ENCODE measurements at regions not wholly inside any gene's neighbourhood (a gene's known extent, or its start where the extent isn't known, plus 50 kb on each side); places are given as distances from the start of the nearest gene placed in this dataset.

GRCh38 chr3:117059067-117059955, 349.7 kb downstream of the TUSC7 start:
- DNase-seq (ENCODE audit: low spot score in 2 of 2) (no peak), ATAC-seq (no peak)
- Mint-ChIP-seq H3K27ac (no peak overlapping the region), H3K36me3 (no peaks in the 10 kb centered on the region), H3K9me3 (no peaks in the 10 kb centered on the region)

GRCh38 chr3:117059956-117060270, 350.3 kb downstream of the TUSC7 start:
- DNase-seq (ENCODE audit: low spot score in 2 of 2) = no peak
- Mint-ChIP-seq H3K27ac (no peak overlapping the region), H3K36me3 (no peaks in the 10 kb centered on the region), H3K9me3 (no peaks in the 10 kb centered on the region)
- ATAC-seq = no peak

DNA sequence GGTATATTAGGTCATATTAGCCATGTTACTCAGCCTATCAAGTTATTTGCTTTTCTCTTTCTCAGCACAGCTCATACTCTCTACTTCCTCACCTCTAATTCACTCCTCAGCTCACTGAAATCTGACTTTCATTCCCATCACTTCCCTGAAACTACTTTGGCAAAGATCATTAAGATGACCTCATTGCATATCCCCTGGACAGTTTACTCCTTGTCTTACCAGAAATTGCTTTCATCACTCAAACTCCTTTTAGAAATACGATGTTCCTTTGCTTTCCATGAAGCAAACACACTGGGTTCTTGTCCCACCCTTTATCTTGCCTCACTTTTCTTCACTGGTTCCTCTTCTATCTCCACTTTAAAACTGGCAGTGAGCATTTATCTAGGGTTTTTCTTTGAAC, 354.4 kb downstream of the TUSC7 start:
- ATAC-seq (no peak), DNase-seq (ENCODE audit: low spot score in 2 of 2) (no peak)
- H3K36me3 Mint-ChIP-seq = no peaks in the 10 kb centered on the region
- H3K9me3 Mint-ChIP-seq = no peaks in the 10 kb centered on the region
- no peak overlapping the region for H3K27ac Mint-ChIP-seq

DNA sequence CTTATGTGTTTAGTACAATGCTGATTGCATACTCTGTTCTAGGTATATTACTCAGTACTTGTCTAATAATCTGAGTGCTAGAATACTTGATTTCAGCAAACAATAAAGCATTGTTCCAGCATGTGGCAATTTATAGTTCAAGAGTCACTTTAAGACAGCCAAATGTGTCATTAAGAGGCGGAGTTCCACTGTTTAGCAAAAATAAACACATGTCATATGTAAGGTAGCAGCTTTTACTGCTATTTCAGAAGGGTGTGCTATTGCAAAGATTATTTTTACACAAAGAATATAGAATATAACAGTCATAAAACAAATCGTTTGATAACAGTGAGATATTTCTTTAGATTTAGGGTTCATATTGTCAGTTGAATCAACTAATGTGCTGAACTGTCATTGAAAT, 358.7 kb downstream of the TUSC7 start:
- H3K27ac Mint-ChIP-seq = no peak overlapping the region
- DNase-seq (ENCODE audit: low spot score in 2 of 2) = no peak
- ATAC-seq = no peak
- H3K36me3 Mint-ChIP-seq = no peaks in the 10 kb centered on the region
- peaks cover 0 to 4% of the 10 kb centered on the region in 2 donors for H3K9me3 Mint-ChIP-seq

GRCh38 chr3:117074826-117075225, 365.2 kb downstream of the TUSC7 start:
- no peak overlapping the region for H3K27ac Mint-ChIP-seq
- H3K36me3 Mint-ChIP-seq = no peaks in the 10 kb centered on the region
- DNase-seq (ENCODE audit: low spot score in 2 of 2) = no peak
- peaks cover 0 to 5% of the 10 kb centered on the region in 2 donors for H3K9me3 Mint-ChIP-seq
- ATAC-seq = no peak

- Mint-ChIP-seq H3K9me3 (peaks cover 13 to 20% of the 10 kb centered on the region in 2 donors), H3K27ac (no peak overlapping the region)
- no peak for ATAC-seq
Measured at GRCh38 chr3:117079997-117080396, 370.4 kb downstream of the TUSC7 start.

DNA sequence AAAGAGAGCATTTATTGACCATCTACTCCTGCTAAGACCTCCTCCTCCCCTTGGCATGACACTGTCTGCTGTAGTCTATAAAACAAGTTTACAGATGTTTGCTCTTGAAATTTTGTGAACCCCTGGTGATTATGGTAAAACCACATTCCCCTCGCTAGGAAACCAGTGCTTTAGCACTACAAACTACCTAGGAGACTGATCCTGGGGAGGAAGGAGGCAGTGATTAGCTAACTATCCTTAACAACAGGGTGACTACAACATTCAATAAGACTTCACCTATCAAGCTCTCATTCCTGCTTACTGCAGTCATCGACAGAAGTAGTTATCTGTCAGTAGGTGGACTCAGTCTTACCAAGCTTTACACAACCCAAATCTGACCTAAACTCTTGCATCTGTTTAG, 371.3 kb downstream of the TUSC7 start:
- no peaks in the 10 kb centered on the region for H3K36me3 Mint-ChIP-seq
- ATAC-seq (no peak), DNase-seq (ENCODE audit: low spot score in 2 of 2) (no peak)
- no peak overlapping the region for H3K27ac Mint-ChIP-seq
- H3K9me3 Mint-ChIP-seq = peaks cover 13 to 16% of the 10 kb centered on the region in 2 donors

More at GRCh38 chr3:117079997-117080396, 370.4 kb downstream of the TUSC7 start:
- DNase-seq (ENCODE audit: low spot score in 2 of 2) = no peak
- H3K36me3 Mint-ChIP-seq = no peaks in the 10 kb centered on the region

DNA sequence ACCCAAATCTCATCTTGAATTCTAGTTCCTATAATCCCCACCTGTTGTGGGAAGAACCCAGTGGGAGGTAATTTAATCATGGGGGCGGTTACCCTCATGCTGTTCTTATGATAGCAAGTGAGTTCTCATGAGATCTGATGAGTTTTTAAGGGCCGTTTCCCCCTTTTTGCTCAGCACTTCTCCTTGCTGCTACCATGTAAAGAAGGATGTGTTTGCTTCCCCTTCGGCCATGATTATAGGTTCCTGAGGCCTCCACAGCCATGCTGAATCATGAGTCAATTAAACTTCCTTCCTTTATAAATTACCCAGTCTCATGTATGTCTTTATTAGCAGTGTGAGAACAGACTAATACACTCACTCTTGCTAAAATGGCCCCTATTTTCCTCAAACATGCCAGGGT, 374.7 kb downstream of the TUSC7 start:
- H3K36me3 Mint-ChIP-seq = no peaks in the 10 kb centered on the region
- DNase-seq (ENCODE audit: low spot score in 2 of 2) (no peak), ATAC-seq (no peak)
- no peak overlapping the region for H3K27ac Mint-ChIP-seq
- H3K9me3 Mint-ChIP-seq = peaks cover 18 to 21% of the 10 kb centered on the region in 2 donors

DNA sequence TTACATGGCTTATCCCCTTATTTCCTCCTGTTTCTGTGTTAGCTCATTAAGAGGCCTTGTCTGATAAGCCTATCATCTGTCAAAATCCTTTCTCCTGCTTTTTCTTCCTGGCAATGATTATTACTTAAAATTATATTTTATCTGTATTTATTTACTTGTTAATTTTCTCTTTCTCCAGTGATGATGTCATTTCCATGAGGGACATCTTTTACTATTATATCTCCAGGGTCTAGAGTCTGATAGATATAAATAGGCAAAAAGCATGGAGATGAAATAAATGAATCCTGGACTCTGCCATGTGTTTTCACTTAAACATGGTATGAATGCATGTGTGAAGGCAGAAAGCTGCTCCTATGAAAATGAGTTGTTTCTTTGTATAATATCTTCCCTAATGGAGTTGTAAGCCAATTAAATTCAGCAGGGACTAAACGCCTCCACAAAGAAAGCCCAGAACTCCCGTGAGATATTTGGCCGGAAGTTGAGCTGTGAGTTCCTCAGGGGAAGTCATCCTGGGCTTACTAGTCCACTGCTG, 375.2 kb downstream of the TUSC7 start:
- no peak for ATAC-seq
- Mint-ChIP-seq H3K27ac (no peak overlapping the region), H3K36me3 (no peaks in the 10 kb centered on the region), H3K9me3 (peaks cover 18 to 21% of the 10 kb centered on the region in 2 donors)
- no peak for DNase-seq (ENCODE audit: low spot score in 2 of 2)

DNA sequence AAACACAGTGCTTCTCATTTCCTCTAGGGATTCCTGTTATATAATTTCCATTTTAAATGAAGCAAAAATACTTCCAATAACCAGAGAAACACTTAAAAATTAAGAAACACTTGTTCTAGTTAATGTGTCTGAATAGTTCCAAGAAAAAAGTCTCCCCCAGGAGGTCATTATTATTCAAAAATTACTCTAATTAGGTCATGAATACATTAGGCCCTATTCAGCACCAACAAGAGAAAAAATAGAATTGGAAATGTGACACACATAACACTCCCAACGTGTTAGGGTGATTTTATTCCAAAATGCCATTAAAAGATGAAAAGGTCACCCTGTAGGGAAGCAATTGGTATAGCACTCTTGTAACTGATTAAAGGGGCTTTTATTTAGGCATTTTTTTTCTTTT, 382.1 kb downstream of the TUSC7 start:
- ATAC-seq = no peak
- Mint-ChIP-seq H3K9me3 (peaks cover 15% of the 10 kb centered on the region in 2 donors), H3K36me3 (peaks cover 0 to 5% of the 10 kb centered on the region in 2 donors), H3K27ac (no peak overlapping the region)
- no peak for DNase-seq (ENCODE audit: low spot score in 2 of 2)

DNA sequence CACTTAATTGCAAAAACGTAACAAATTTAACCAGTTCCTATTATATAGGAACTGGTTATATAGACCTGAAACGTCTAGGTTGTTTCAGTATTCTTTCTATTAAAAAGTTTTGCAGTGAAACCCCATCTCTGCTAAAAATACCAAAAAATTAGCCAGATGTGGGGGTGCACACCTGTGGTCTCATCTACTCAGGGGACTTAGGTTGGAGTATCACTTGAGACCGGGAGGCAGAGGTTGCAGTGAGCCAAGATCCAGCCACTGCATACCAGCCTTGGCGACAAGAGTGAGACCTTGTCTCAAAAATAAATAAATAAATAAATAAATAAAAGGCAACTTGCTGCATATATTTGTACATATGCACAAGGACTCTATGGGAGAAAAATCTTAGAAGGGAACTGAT, 387.0 kb downstream of the TUSC7 start:
- no peak for ATAC-seq
- no peak for DNase-seq (ENCODE audit: low spot score in 2 of 2)
- no peaks in the 10 kb centered on the region for H3K36me3 Mint-ChIP-seq
- H3K9me3 Mint-ChIP-seq = peaks cover 4% of the 10 kb centered on the region in 2 donors
- H3K27ac Mint-ChIP-seq = no peak overlapping the region

DNA sequence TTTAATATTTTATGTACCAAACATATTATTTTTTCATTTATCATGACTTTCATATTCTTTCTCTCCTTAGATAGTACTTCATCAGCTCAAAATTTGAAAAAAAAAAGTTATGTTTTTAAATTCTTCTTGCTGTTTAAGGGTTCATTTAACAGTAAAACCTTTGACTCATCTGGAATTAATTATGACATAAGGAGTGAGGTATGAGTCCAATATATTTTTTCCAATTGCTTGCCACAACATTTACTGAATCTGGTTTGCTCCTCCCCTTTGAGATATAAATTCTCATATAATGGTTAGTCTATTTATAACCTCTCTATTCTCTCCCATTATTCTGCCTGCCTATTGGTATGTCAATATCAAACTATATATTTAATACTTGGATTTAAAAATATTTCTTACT, 387.8 kb downstream of the TUSC7 start:
- no peaks in the 10 kb centered on the region for H3K36me3 Mint-ChIP-seq
- DNase-seq (ENCODE audit: low spot score in 2 of 2) = no peak
- ATAC-seq = no peak

GRCh38 chr3:117101697-117102096, 392.1 kb downstream of the TUSC7 start:
- ATAC-seq = no peak

More for the DNA sequence above, 387.8 kb downstream of the TUSC7 start:
- Mint-ChIP-seq H3K27ac (no peak overlapping the region), H3K9me3 (peaks cover 2 to 3% of the 10 kb centered on the region in 2 donors)

GRCh38 chr3:117102426-117102825, 392.8 kb downstream of the TUSC7 start:
- no peak for ATAC-seq

More at GRCh38 chr3:117101697-117102096, 392.1 kb downstream of the TUSC7 start:
- no peak for DNase-seq (ENCODE audit: low spot score in 2 of 2)
- Mint-ChIP-seq H3K36me3 (peaks cover 0 to 6% of the 10 kb centered on the region in 2 donors), H3K9me3 (peaks cover 7 to 11% of the 10 kb centered on the region in 2 donors), H3K27ac (no peak overlapping the region)

GRCh38 chr3:117103675-117104074, 394.1 kb downstream of the TUSC7 start:
- Mint-ChIP-seq H3K27ac (no peak overlapping the region), H3K36me3 (peaks cover 0 to 6% of the 10 kb centered on the region in 2 donors), H3K9me3 (peaks cover 14 to 19% of the 10 kb centered on the region in 2 donors)
- DNase-seq (ENCODE audit: low spot score in 2 of 2) (no peak), ATAC-seq (no peak)

More at GRCh38 chr3:117102426-117102825, 392.8 kb downstream of the TUSC7 start:
- DNase-seq (ENCODE audit: low spot score in 2 of 2) = no peak
- no peak overlapping the region for H3K27ac Mint-ChIP-seq
- H3K9me3 Mint-ChIP-seq = peaks cover 7 to 11% of the 10 kb centered on the region in 2 donors
- peaks cover 0 to 6% of the 10 kb centered on the region in 2 donors for H3K36me3 Mint-ChIP-seq

DNA sequence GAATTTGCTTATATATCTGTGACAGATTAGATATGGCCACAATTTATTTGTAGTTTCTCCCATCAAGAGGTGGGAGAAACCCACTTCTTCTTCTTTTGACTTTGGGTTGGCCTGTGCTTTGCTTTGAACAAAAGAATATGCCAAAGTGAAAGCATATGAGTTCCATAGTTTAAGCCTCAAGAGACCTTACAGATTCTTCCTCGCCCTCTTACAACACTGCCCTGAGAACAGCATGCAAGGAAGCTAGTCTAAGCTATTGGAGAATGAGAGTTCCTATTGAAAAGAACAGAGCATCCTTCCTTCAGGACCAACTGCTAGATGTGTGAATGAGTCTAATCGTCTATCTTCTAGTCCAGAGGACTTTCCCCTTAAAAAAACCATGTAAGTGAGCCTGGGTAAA, 394.8 kb downstream of the TUSC7 start:
- Mint-ChIP-seq H3K36me3 (peaks cover 0 to 6% of the 10 kb centered on the region in 2 donors), H3K27ac (no peak overlapping the region), H3K9me3 (peaks cover 14 to 19% of the 10 kb centered on the region in 2 donors)
- DNase-seq (ENCODE audit: low spot score in 2 of 2) = no peak
- ATAC-seq = no peak

DNA sequence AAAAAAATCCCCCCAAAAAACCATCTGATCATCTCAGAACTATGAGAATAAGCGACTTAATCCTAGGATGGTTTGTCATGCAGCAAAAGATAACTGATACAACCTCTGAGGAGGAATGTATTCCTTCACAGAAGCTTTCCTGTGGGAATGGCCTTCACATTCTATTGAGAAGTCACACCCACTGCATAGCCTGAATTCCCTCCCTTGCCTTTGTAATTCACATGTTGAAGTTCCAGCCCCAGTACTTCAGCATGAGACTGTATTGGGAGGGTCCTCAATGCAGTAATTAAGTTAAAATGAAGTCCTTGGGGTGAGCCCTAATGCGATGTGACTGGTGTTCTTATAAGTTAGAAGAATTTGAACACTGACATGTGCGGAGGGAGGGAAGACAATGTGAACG, 395.2 kb downstream of the TUSC7 start:
- Mint-ChIP-seq H3K27ac (no peak overlapping the region), H3K36me3 (peaks cover 0 to 6% of the 10 kb centered on the region in 2 donors), H3K9me3 (peaks cover 14 to 19% of the 10 kb centered on the region in 2 donors)
- ATAC-seq = no peak
- no peak for DNase-seq (ENCODE audit: low spot score in 2 of 2)

- Mint-ChIP-seq H3K36me3 (peaks cover 0 to 6% of the 10 kb centered on the region in 2 donors), H3K9me3 (peaks cover 14 to 19% of the 10 kb centered on the region in 2 donors), H3K27ac (no peak overlapping the region)
- ATAC-seq = no peak
- no peak for DNase-seq (ENCODE audit: low spot score in 2 of 2)
Measured at GRCh38 chr3:117105686-117106085, 396.1 kb downstream of the TUSC7 start.

All from activated naive CD4-positive, alpha-beta T cell treated with anti-CD3 and anti-CD28 coated beads, Interleukin-2, amount 50 U/mL, for 72 hours (primary cell).